GM12891 (cell line): ENCODE measurements at regions not wholly inside any gene's neighbourhood (a gene's known extent, or its start where the extent isn't known, plus 50 kb on each side); places are given as distances from the start of the nearest gene placed in this dataset.

Experiments used
- POLR2A ChIP-seq: IDR thresholded peaks from 2 replicates; pipeline ENCODE4 v1.6.1; 2011; ENCODE audit warnings: low read depth, low read length, control low read depth
- POLR2AphosphoS5 ChIP-seq: IDR thresholded peaks from 2 replicates; pipeline ENCODE4 v1.6.1; 2011; ENCODE audit warnings: low read depth, low read length, control low read depth
- TAF1 ChIP-seq: IDR thresholded peaks from 2 replicates; pipeline ENCODE4 v1.6.1; 2011; ENCODE audit warnings: low read depth, low read length, control low read depth

GRCh38 chr13:72599178-72599743 is 128.2 kb downstream of the MZT1 start:
- TF ChIP-seq POLR2A (no peak), TAF1 (no peak), POLR2AphosphoS5 (no peak)
